ENCODE measurements at regions not wholly inside any gene's neighbourhood (a gene's known extent, or its start where the extent isn't known, plus 50 kb on each side); places are given as distances from the start of the nearest gene placed in this dataset.

DNA sequence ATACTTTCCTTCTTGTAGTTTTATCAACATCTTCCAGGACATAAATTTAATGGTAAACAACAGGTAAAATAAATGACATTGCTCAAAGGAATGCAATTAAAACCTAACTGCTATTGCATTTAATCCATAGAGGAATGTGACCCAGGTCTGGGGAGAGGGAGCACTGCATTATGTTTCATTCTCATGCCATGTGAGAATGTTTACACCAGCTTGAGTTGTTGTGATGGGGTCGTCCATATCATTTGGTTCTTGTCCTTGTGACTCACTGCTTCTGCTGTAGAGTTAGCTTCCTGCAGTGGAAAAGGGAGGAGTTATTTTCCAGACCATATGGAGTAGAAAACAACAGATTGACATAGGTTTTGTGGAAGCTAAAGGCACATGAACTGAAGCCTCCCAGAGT is 129.3 kb upstream of the PMCH start:
- TF ChIP-seq, protein P1, sequence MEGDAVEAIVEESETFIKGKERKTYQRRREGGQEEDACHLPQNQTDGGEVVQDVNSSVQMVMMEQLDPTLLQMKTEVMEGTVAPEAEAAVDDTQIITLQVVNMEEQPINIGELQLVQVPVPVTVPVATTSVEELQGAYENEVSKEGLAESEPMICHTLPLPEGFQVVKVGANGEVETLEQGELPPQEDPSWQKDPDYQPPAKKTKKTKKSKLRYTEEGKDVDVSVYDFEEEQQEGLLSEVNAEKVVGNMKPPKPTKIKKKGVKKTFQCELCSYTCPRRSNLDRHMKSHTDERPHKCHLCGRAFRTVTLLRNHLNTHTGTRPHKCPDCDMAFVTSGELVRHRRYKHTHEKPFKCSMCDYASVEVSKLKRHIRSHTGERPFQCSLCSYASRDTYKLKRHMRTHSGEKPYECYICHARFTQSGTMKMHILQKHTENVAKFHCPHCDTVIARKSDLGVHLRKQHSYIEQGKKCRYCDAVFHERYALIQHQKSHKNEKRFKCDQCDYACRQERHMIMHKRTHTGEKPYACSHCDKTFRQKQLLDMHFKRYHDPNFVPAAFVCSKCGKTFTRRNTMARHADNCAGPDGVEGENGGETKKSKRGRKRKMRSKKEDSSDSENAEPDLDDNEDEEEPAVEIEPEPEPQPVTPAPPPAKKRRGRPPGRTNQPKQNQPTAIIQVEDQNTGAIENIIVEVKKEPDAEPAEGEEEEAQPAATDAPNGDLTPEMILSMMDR (IDR thresholded peaks at IDR 0.05; ENCODE audit: low read length), result no peak
- no peak for TF ChIP-seq EZH2 (IDR thresholded peaks at IDR 0.05; ENCODE audit: borderline replicate concordance, low read length)
